NCI-H510A (cell line): ENCODE measurements at regions not wholly inside any gene's neighbourhood (a gene's known extent, or its start where the extent isn't known, plus 50 kb on each side); places are given as distances from the start of the nearest gene placed in this dataset.

ENCODE experiments used
- DNase-seq: peaks from one replicate; lab custom pipeline; 2025; lab: John Stamatoyannopoulos, UW

- DNase-seq = no peak
Measured at GRCh38 chr15:75134748-75135147, 66.9 kb upstream of the C15orf39 start.

GRCh38 chr15:75136118-75136517, 65.6 kb upstream of the C15orf39 start:
- DNase-seq = no peak

GRCh38 chr15:75136758-75137157, 64.9 kb upstream of the C15orf39 start:
- DNase-seq = no peak

GRCh38 chr15:75138016-75138999, 63.4 kb upstream of the C15orf39 start:
- DNase-seq = no peak

GRCh38 chr15:75140080-75140879, 61.4 kb upstream of the C15orf39 start:
- no peak for DNase-seq

- no peak for DNase-seq
Measured at GRCh38 chr15:75142499-75142898, 59.2 kb upstream of the C15orf39 start.

- no peak for DNase-seq
Measured at GRCh38 chr15:75143738-75144334, 57.8 kb upstream of the C15orf39 start.

- no peak for DNase-seq
Measured at GRCh38 chr15:75145027-75145841, 56.4 kb upstream of the C15orf39 start.

GRCh38 chr15:75148280-75148679, 53.4 kb upstream of the C15orf39 start:
- no peak for DNase-seq

GRCh38 chr15:75149867-75150709, 51.6 kb upstream of the C15orf39 start:
- DNase-seq = no peak

GRCh38 chr15:75151214-75152128, 50.2 kb upstream of the C15orf39 start:
- DNase-seq = no peak
